Epithelial cell of esophagus (primary cell): ENCODE measurements at regions not wholly inside any gene's neighbourhood (a gene's known extent, or its start where the extent isn't known, plus 50 kb on each side); places are given as distances from the start of the nearest gene placed in this dataset.

Source experiments
- DNase-seq: peaks from one replicate; pipeline ENCODE4 v3.0.0; 2010; ENCODE audit warnings: low read depth
- H3K4me3 ChIP-seq: 2 replicates; pipeline ENCODE4 v1.5.1; 2011; ENCODE audit warnings: mild to moderate bottlenecking, low read length, control low read depth
- CTCF ChIP-seq: IDR thresholded peaks from 2 replicates; pipeline ENCODE4 v1.5.1; 2011; ENCODE audit warnings: low read depth, mild to moderate bottlenecking, low read length, control low read depth, inconsistent platforms; ENCODE audit not compliant: insufficient read depth; ENCODE audit errors: missing control alignments

GRCh38 chr7:155951554-155952158, 139.4 kb upstream of the SHH start:
- peak; percentile 97 for DNase-seq
- no peak for TF ChIP-seq CTCF
- H3K4me3 ChIP-seq, result no peak overlapping the region

GRCh38 chr7:155950898-155951553, 138.8 kb upstream of the SHH start:
- DNase-seq, result no peak
- TF ChIP-seq CTCF, result no peak
- no peak overlapping the region for H3K4me3 ChIP-seq

DNA sequence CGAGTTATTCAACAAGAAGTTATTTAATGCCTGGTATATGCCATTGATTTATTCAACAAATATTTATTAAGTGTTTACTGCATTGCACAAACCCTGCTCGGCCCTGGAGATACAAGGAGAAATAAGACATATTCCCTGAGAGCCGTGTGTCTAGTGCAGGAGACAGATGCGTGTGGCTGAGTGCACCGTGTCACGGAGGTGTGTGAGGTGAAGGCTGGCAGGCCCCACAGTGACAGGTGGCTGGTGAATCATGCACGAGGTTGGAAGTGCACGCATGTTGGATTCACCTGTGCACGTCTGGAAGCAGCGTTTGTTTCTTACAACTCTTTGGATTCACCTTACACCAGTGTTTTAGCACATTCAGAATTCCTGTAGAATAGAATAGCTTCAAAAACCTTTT, 136.6 kb upstream of the SHH start:
- no peak for TF ChIP-seq CTCF
- H3K4me3 ChIP-seq, result no peak overlapping the region
- no peak for DNase-seq

GRCh38 chr7:155948423-155948822, 136.2 kb upstream of the SHH start:
- no peak overlapping the region for H3K4me3 ChIP-seq
- TF ChIP-seq CTCF, result no peak
- no peak for DNase-seq

GRCh38 chr7:155947051-155947450, 134.8 kb upstream of the SHH start:
- TF ChIP-seq CTCF, result no peak
- peak; percentile 22 for DNase-seq
- no peak overlapping the region for H3K4me3 ChIP-seq

GRCh38 chr7:155945670-155946325, 133.5 kb upstream of the SHH start:
- H3K4me3 ChIP-seq, result no peak overlapping the region
- no peak for TF ChIP-seq CTCF
- no peak for DNase-seq
